Stimulated activated CD8-positive, alpha-beta memory T cell treated with anti-CD3 and anti-CD28 coated beads, Interleukin-15, amount 100 ng/mL, for 4 hours (primary cell): ENCODE measurements at regions not wholly inside any gene's neighbourhood (a gene's known extent, or its start where the extent isn't known, plus 50 kb on each side); places are given as distances from the start of the nearest gene placed in this dataset.
"Not testable (repeated sequence)": the region's sequence is repeated elsewhere in the genome, so short reads cannot be mapped to it uniquely, and the experiment has no call there.

Source experiments
- DNase-seq, 2 donors: peaks; one replicate each; pipeline ENCODE4 v3.0.0-alpha.2; 2020; ENCODE audit warnings: low read depth in 2 of 2

DNA sequence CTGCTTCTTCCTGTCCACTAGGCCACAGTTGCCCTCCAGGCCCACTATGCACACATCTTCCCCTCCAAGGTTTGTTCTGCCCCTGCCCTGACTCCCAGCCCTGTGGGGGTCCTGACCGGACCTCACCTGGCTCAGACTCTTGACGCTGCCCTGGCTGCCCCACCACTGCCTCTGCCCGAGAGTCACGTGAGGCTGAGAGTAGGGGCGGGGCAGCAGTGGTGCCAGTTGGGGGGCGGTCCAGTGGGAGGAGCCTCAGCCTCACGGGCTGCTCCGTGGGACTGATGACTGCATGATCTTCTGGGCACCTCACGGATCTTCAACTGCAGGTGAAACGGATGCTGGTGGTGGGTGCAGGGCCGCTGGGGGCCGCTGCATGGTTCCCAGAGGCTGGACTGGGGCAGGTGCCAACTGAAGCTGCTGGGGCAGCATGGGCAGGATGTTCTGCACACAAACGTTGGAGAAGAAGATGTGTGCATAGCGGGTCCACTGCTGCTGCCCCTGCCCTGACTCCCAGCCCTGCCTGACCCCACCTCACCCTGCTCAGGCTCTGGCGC lies 77.6 kb downstream of the HHIPL2 start:
- DNase-seq = not testable (repeated sequence)

DNA sequence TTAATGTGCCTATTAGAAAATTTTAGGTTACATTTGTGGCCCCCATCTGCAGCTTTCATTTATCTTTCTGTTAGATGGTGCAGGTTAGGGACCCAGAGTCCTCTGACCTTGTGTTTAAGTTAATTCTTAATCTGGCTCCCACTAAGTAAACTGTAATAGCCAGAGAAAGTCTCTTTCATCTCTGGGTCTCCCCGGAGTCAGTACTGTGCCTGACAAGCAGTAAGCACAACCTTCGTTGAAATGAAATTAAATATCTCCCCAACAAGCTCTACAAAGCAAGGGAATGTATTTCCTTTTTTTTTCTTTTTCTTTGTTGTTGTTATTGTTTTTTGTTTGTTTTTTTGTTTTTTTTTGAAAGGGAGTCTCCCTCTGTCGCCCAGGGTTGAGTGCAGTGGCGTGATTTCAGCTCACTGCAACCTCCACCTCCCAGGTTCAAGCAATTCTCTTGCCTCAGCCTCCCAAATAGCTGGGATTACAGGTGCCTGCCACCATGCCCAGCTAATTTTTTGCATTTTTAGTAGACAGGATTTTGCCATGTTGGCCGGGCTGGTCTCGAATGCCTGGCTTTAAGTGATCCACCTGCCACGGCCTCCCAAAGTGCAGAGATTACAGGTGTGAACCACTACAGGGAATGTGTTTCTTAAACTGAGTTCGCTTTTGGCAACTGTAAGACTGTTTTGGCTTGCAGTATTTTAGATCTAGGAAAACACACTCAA lies 81.6 kb downstream of the HHIPL2 start:
- no peak for DNase-seq

DNA sequence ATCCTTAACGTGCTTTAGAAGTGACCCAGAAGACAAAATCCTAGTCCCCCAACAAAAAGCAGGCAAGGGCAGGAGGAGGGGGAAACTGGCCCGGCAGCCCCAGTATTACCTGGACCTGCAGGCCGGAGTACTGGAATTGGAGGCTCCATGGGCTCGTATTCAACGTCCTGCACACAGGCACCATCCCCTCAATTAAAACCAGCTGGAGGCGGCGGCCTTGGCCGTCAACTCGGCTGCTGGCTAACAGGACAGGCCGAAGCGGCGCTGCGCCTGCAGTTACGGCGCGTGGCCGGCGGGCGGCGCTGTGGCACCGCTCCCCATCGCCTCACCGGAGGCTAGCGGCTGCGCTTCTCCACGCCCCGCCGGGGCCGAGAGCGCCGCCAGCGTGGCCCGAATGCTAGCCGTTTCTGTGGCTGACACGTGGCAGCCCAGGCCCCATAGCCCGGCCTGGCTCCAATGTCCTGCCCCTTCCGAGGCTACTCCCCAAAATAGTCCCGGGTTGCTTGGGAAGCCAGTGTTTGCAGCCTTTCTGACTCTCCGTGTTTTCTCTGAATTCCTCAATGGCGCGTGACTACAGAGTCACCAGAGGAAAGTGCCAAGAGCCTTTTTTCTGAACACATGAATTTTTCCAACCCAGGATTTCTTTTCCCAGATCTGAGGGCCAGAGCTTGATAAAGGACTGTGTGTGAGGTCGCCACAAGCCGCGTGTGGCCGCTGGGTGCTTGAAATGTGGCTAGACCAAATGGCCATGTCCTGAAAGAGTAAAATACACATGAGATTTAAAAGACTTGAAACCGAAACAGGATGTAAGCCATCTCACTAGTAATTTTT lies 82.5 kb downstream of the HHIPL2 start:
- DNase-seq = peak; percentile 44 to 64

DNA sequence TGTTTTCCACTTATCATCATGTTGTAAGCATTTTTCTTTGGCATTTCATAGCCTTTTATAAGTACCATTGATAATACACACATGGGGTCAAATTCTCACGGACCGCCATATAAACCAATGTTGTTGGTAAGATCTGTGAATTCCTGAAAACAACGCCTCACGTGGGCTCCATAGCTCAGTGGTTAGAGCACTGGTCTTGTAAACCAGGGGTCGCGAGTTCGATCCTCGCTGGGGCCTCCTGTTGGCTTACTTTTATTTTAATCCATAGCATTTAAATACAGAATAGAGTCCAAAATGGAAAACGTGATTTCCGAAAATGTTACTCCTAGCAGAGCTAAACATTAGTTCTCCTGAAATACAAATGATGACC lies 83.1 kb downstream of the HHIPL2 start:
- DNase-seq = peak in 1 of 2 donors; percentile 18

DNA sequence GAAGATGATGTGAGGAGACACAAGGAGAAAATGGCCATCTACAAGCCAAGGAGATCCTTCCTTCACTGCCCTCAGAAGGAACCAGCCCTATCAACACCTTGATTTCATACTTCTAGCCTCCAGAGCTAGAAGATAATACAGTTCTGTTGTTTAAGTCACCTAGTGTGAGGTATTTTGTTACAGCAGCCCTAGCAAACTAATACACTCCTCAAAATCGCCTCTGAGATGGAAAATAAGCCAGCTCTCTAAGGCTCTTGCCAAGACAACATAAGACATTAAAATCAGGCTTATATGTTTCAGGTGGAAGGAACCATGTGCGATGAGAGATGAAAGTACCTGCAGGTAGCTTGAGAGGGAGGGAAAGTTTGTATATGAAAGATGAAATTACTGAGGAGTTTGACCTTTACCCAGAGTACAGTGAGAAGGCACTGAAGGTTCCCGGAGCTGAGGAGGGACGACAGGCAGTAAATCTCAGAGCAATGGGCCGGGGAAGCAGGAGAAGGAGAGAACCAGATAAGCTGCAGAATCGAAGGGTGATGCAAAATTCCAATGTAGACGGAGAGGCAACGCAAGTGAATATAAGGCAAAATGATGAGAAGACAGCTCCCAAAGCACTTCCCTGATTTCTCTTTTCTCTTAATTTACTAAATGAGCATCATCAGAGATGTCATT lies 84.7 kb downstream of the HHIPL2 start:
- DNase-seq = no peak

DNA sequence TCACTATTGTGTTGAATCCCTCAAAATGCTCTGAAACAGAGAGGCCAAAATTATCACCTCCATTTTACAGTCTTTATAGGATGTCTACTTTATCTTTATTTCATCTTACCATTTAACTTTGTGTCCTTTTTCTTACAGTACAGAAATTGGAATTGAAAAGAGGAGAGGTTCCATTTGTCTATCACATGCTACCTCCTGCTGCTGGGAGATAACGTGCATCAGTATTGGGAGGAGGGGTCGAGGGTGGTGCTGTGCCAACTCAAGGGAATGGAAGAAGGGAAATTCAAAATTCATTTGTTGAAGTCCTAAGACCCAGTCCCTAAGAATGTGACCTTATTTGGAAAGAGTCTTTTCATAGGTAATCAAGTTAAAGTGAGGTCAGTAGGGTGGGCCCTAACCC lies 85.3 kb downstream of the HHIPL2 start:
- no peak for DNase-seq

DNA sequence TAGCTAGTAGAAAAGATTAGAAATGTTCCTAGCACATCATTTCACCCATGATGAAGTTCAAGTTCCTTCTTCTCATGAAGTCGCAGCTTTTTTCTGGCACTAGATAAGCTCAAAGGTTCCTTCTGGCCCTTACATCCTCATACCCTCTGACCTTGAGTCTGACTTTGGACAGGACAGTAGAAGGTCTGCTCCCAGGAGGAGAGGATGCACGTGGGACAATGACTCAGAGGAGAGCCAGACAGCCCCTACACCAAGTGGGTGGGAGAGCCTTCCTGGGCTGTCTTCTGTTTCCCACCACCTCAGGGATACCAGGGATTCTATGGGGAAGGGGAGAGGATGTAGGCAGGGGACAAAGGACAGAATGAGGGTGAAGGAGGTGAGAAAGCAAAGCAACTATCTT lies 86.0 kb downstream of the HHIPL2 start:
- DNase-seq = no peak

DNA sequence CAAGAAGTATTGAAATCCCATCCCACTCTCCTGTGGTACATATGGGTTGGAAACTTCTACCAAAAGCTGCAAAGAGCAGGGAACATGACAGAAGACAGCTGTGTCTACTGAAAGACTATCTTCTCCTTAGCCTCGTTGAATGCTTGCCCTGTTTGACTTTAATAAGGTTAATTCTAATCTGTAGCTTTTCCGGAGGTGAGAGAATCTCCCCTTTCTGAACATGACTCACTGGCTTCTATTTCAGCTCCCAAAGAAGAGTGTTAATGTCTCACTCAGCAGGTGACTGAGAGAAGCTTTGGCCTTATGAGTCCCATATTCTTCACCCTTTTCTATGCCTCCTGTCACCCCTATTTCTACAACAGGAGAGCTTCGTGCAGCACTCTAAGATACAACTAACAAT lies 88.3 kb downstream of the HHIPL2 start:
- no peak for DNase-seq

DNA sequence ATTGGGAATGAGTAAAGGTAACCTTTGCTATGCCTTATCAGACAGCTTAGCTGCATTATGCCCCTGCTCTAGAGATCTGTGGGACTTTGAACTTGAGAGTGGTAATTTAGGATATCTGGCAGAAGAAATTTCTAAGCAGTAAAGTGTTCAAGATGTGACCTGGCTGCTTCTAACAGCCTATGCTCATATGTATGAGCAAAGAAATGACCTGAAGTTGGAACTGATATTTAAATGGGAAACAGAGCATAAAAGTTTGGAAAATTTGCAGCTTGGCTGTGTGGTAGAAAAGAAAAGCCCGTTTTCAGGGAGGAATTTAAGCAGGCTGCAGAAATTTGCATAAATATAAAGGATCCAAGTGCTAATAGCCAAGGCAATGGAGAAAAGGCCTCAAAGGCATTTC lies 90.4 kb downstream of the HHIPL2 start:
- no peak for DNase-seq

DNA sequence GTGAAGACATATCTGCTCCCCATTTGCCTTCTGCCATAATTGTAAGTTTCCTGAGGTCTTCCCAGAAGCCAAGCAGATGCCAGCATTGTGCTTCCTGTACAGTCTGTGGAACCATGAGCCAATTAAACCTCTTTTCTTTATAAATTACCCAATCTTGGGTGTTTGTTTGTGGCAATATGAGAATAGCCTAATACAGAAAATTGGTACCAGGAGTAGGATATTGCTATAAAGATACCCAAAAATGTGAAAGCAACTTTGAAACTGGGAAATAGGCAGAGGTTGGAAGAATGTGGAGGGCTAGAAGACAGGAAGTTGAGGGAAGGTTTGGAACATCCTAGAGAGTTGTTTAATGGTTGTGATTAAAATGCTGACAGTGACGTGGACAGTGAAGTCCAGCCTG lies 90.8 kb downstream of the HHIPL2 start:
- DNase-seq = no peak

DNA sequence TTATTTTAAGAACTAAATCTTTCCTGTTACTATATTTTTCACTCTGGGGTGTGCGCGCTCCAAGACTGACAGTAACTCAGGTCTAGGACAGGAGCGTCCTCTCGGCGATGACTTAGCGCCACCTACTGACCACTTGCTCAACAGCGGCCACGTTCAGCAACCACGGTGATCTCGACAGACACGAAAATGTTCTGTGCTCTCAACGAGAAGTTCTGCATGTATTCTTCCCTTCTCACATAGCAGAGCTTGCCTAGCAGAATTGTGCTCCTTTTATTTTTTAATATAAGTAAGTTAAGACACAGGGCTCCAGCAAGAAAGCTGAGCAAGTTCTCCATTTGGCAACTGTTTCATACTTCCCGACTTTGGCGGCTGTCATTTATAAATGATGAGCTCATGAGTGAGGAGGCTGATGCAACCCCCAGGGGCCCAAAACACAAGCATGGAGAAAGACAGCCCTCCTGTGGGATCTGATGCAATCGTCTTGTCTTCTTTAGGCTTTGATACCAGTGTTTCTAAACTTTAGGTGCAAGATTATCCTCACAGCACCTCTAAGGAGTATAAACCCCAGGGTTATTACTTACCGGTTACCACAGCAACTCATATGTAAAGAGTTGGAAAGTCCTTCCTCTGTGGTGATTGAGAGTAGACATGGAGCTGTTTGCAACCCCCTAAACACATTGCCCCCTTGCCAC lies 92.6 kb downstream of the HHIPL2 start:
- DNase-seq = peak; percentile 51 to 67

DNA sequence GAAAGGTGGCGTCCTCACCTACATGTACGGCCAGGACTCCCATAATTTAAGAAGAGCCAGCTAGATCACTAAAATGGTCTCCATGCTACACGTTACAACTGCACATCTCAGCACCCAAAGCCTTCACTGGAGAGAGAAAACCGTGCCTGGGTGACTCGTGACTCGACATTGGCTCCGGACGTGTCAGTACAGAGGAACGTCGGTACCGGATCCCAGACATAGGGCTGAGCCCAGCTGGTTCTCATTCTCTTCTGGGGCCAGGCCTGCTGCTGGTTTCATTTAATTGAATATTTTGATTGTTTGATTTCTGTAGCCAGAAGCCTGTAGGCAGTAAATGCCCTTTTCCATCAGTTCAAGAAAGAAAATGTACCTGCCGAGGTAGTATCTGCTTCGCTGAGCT lies 93.1 kb downstream of the HHIPL2 start:
- DNase-seq = no peak

DNA sequence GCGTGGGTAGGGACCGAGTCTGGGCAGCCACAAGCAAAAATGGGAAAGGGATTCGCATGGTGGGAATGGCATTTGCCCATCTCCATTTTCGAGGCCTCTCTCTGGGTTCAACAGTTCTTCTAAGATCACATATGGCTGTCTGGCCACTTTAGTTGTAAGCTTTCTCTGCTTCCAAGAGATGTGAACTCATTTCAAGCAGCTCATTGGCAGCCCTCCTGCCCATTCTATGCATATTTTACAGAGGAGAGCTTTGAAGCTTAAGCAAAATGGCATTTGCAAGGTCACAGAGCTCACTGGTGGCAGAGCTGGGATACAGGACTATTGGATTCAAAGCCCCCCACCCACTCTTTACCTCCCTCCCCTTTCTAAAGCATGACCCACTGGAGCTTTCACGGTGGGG lies 93.7 kb downstream of the HHIPL2 start:
- DNase-seq = no peak

DNA sequence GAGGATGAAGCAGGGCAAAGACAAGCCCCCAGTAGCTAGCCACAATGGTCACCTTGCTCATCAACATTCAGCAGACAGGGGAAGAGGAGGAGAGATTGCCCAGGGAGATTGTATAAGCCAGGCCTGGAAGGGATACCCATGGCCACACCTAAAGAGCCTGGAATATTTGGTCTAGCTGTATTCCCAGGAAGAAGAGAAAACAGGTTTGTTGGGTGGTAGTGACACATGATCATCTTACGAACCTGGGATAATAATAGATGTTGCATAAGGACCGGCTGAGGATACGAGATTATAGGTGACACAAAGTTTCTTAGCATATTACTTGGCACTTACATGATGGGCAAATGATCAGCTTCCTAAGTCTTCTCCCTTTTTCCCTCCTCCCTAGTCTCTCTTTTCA lies 95.9 kb downstream of the HHIPL2 start:
- no peak for DNase-seq

DNA sequence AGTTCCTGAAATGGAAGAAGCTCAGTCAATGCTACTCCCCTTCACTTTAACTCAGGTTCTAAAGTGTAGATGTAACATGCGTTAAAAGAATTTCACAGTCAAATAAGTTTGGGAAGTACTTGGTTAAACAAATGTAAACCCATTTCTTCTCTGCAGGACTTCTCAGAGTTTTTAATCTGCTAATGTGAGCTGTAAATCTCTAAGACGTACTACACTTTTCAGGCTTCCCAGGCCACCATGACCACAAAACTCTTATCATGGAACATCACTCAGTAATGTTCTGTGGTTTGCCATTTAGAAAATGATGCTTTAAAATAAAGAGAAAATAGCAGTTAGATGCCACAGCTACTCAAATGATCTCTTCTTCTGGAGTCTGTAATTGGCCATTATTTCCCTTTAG lies 104.3 kb downstream of the HHIPL2 start:
- DNase-seq = no peak

DNA sequence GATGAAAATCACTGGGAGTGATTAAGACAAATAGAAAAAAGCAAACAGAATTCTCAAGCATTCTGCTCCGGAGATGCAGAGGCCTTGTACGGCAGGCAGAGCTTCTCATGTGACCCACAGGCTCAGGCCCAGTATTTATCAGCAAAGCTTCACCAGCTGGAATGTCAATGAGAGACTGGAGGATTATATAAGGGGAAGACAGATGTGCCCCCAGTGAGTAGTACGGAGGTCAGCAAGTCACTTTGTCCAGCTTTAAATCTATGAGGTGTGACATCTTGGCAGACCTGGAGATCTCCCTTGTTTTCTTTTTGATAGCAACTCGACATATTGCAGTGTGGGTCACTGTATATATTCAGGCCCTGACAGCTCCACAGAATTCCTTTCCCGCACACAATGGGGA lies 106.8 kb downstream of the HHIPL2 start:
- DNase-seq = no peak

DNA sequence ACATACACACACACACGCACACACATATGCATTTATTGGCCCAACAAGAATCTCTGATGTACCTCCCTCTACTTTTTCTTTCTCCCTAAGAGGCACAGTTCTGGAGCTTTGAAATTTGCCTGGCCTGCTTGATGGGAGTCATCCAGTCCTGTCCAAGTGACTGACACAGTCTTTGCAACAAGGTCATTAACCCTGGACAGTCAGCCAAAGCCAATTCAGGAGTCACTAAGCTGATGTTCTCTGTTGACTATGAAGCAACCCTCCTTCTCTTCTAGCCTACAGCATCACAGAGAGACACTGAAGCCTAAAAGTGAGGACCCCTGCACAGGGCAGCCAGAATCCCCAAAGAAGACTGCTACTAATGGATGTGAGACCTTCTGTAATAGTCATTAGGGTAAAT lies 123.1 kb downstream of the HHIPL2 start:
- no peak for DNase-seq

DNA sequence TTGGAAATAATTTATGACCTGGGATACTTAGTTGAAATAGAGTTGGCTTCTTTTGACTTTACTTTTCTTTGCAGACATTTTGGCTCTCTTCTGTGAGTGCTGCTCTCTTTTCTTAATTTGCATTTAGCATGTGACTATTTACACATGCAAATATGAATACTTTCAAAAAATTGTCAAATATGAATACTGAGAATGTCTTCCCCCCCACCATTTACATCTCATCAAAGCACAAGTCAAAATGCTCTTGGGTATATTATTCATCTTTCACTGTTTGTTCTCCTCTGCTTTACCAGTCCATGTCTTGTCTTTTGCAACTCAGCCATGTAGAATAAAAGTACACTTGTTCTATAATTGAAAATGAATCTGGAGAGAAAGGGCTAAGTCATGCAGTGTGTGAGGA lies 126.5 kb downstream of the HHIPL2 start:
- DNase-seq = no peak

DNA sequence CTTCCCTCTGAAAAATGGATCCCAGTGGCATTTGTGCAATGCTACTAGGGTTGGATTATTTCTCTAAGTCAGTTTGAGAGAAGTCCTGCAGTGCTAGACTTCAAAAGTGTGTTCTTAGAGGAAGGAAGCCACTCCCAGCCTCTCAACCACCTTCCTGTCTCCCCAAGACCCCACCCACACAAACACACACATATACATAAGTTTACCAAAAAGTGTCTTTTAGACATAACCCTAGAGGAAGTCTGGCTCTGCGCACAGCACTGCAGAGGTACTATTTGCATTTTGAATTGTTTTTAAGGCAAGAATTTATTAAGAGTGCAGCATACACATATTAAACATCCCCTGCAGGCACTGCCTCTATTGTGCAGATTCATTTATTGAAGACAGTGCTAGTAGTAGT lies 127.3 kb downstream of the HHIPL2 start:
- no peak for DNase-seq

DNA sequence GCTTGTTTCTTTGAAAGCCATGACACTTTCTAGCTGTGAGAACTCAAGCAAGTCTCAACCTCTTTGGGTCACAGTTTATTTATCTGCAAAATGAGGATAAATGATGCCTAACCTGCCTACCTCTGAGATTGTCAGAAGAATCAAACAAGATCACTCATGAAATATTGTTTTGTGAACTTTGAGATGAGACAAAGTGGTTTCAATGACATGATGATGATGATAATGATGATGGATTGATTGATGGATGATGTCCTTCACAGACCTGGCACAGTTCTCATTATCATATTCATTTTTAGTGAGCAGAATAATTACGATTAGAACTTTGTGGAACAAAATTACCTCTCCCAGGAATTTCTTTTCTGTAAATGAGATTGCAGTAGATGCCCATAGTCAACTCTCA lies 129.2 kb downstream of the HHIPL2 start:
- no peak for DNase-seq

DNA sequence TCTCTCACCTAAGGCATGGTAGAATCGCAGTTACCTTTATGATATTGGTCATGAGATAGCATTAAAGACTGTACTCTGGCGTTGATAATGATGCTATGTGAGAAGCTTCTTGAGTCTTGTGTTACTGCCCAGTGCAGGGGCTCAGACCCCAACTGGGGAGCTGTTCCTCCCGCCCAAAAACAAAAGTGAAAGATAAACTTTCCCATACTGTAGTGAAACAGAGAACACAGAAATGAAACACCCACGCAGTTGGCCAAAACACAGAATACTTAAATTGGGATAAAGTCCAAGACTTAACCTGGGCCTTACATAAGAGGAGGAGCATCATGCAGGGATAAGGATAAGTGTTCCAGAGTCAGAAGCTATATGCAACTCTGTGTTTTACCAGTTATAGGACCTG lies 130.6 kb downstream of the HHIPL2 start:
- DNase-seq = no peak
